ENCODE measurements at regions not wholly inside any gene's neighbourhood (a gene's known extent, or its start where the extent isn't known, plus 50 kb on each side); places are given as distances from the start of the nearest gene placed in this dataset.

GRCh38 chr5:73279805-73280204, 106.8 kb downstream of the TMEM174 start:
- no peak for DNase-seq
- Histone ChIP-seq H2AK9ac (replicated peaks; ENCODE audit: low read depth, low read length, poor library complexity) (no peak overlapping the region), H2AFZ (replicated peaks; ENCODE audit: low read length, poor library complexity) (no peak overlapping the region), H4K8ac (ENCODE audit: low read depth in 2 of 2, low read length in 2 of 2) (no peak overlapping the region), H3K36me3 (ENCODE audit: control insufficient read depth, insufficient read depth, low read length) (no peaks in the 10 kb centered on the region), H3K23ac (ENCODE audit: low read depth, low read length) (no peak overlapping the region), H3K4ac (ENCODE audit: low read depth, low read length) (no peak overlapping the region), H3K14ac (replicated peaks; ENCODE audit: low read depth, low read length) (no peak overlapping the region), H4K20me1 (ENCODE audit: insufficient read depth, low read length) (no peaks in the 10 kb centered on the region), H3K27me3 (ENCODE audit: control insufficient read depth, insufficient read depth, low read length) (peaks cover 6% of the 10 kb centered on the region), H2BK5ac (ENCODE audit: low read depth, low read length, poor library complexity, severe bottlenecking) (no peak overlapping the region), H4K5ac (ENCODE audit: low read depth, low read length) (no peak overlapping the region), H3K79me1 (ENCODE audit: low read depth in 1 of 2, low read length in 2 of 2) (no peaks in the 10 kb centered on the region), H3K18ac (ENCODE audit: low read depth, low read length) (no peak overlapping the region), H3K27ac (ENCODE audit: insufficient read depth, low read length) (no peak overlapping the region), H2AK5ac (ENCODE audit: low read depth, low read length) (no peak overlapping the region), H3K4me2 (ENCODE audit: low read depth, low read length) (no peak overlapping the region), H2BK20ac (ENCODE audit: low read depth, low read length) (no peak overlapping the region), H3K9me1 (ENCODE audit: insufficient read depth, low read length) (peaks cover 7% of the 10 kb centered on the region; the same call in 1 of the 2 replicates), H3K4me3 (ENCODE audit: insufficient read depth, low read depth, low read length) (no peak overlapping the region), H3K4me1 (ENCODE audit: control insufficient read depth, insufficient read depth, low read length) (peaks cover 6% of the 10 kb centered on the region; the same call in 1 of the 2 replicates), H3K9ac (ENCODE audit: low read depth, low read length) (no peak overlapping the region), H4K91ac (ENCODE audit: insufficient read depth, low read depth, low read length) (no peak overlapping the region), H3K56ac (ENCODE audit: extremely low read depth, insufficient read depth, low read length) (no peak overlapping the region), H3K9me3 (ENCODE audit: control insufficient read depth, insufficient read depth, low read length) (no peaks in the 10 kb centered on the region), H2BK120ac (ENCODE audit: low read depth, low read length) (no peak overlapping the region), H2BK15ac (ENCODE audit: low read depth, low read length) (no peak overlapping the region)
- TF ChIP-seq CHD1 (IDR thresholded peaks at IDR 0.05; ENCODE audit: low read depth, low read length): no peak
- TF ChIP-seq NFE2L2 (IDR thresholded peaks at IDR 0.05; ENCODE audit: low read depth, low read length): no peak
- TF ChIP-seq POLR2A (IDR thresholded peaks at IDR 0.05; ENCODE audit: low read depth, low read length): no peak
- no peak for TF ChIP-seq CTCF (conservative IDR thresholded peaks at IDR 0.05; ENCODE audit: low read depth, low read length)
- no peak for TF ChIP-seq MAZ (IDR thresholded peaks at IDR 0.05; ENCODE audit: borderline replicate concordance, low read depth, low read length)
- TF ChIP-seq USF2 (IDR thresholded peaks at IDR 0.05; ENCODE audit: low read depth, low read length): no peak
- TF ChIP-seq RAD21 (IDR thresholded peaks at IDR 0.05; ENCODE audit: low read length): no peak
- no peak for TF ChIP-seq RCOR1 (IDR thresholded peaks at IDR 0.05; ENCODE audit: insufficient replicate concordance, low read length)
- TF ChIP-seq SMC3 (IDR thresholded peaks at IDR 0.05; ENCODE audit: low read depth, low read length): no peak
- no peak for TF ChIP-seq MAFK (IDR thresholded peaks at IDR 0.05; ENCODE audit: low read depth, low read length)
- no peak for TF ChIP-seq FOS (IDR thresholded peaks at IDR 0.05; ENCODE audit: low read depth, low read length)
- TF ChIP-seq RFX5 (IDR thresholded peaks at IDR 0.05; ENCODE audit: low read depth, low read length): no peak
- no CpG with 5 or more reads among the region's 1 CpG for WGBS, 2 experiments (ENCODE audit: extremely low coverage in 2 of 2, insufficient read length in 1 of 2)
- BruUV-seq (replicated peaks): no TSS peak
- dilution Hi-C loops (cut with HindIII; ENCODE audit: low sequenced_read_pairs, unreplicated experiment): no loop called here
- ATAC-seq (ENCODE audit: low read depth): no peak
- in situ Hi-C loops (cut with MboI; ENCODE audit: low sequenced_read_pairs): no loop called here
- intact Hi-C loops (cut with micrococcal nuclease): no loop called here
- ChIA-PET POLR2A (ENCODE audit: unreplicated experiment) (interaction anchor here (1.0 kb wide), 1 partner anchor 14 kb away, joined by 4 read pairs; no protein-coding TSS in a partner anchor), CTCF (interaction anchor here (0.6 kb wide), 1 partner anchor 52 kb away, joined by 3 read pairs; no protein-coding TSS in a partner anchor)

Data from IMR-90 (cell line).